ENCODE measurements at regions not wholly inside any gene's neighbourhood (a gene's known extent, or its start where the extent isn't known, plus 50 kb on each side); places are given as distances from the start of the nearest gene placed in this dataset.

DNA sequence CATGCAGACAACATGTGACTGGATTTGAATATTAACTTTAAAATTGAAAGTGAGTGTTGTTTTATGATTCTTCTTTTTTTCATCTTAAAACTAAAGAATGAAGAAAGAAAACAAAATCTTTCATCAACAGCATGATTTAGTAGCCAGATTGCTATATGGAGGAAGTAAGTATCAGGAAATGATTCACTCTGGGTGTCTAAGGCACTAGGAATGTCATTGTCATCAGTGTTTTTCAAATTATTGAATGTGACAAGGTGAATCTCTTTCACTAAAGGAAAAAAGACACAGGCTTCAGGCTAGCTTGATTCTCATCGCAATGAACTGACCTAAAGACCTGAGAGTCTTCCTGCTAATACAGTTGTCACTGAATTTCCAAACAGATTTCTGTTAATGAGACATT lies 430.1 kb downstream of the FBXO15 start (continued):
- TF ChIP-seq, protein P1, sequence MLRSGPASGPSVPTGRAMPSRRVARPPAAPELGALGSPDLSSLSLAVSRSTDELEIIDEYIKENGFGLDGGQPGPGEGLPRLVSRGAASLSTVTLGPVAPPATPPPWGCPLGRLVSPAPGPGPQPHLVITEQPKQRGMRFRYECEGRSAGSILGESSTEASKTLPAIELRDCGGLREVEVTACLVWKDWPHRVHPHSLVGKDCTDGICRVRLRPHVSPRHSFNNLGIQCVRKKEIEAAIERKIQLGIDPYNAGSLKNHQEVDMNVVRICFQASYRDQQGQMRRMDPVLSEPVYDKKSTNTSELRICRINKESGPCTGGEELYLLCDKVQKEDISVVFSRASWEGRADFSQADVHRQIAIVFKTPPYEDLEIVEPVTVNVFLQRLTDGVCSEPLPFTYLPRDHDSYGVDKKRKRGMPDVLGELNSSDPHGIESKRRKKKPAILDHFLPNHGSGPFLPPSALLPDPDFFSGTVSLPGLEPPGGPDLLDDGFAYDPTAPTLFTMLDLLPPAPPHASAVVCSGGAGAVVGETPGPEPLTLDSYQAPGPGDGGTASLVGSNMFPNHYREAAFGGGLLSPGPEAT (IDR thresholded peaks at IDR 0.05; ENCODE audit: low read depth) = no peak
- TF ChIP-seq, protein P2, sequence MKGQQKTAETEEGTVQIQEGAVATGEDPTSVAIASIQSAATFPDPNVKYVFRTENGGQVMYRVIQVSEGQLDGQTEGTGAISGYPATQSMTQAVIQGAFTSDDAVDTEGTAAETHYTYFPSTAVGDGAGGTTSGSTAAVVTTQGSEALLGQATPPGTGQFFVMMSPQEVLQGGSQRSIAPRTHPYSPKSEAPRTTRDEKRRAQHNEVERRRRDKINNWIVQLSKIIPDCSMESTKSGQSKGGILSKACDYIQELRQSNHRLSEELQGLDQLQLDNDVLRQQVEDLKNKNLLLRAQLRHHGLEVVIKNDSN (IDR thresholded peaks at IDR 0.05; ENCODE audit: borderline replicate concordance, extremely low read length, insufficient read depth, low read depth, low read length) = no peak
- no peak for TF ChIP-seq TCF7 (IDR thresholded peaks at IDR 0.05; ENCODE audit: borderline replicate concordance)
- TF ChIP-seq SMAD1 (IDR thresholded peaks at IDR 0.05; ENCODE audit: low read depth, partially characterized antibody) = no peak
- TF ChIP-seq CHD1 (IDR thresholded peaks at IDR 0.05; ENCODE audit: low read depth, low read length) = no peak

DNA sequence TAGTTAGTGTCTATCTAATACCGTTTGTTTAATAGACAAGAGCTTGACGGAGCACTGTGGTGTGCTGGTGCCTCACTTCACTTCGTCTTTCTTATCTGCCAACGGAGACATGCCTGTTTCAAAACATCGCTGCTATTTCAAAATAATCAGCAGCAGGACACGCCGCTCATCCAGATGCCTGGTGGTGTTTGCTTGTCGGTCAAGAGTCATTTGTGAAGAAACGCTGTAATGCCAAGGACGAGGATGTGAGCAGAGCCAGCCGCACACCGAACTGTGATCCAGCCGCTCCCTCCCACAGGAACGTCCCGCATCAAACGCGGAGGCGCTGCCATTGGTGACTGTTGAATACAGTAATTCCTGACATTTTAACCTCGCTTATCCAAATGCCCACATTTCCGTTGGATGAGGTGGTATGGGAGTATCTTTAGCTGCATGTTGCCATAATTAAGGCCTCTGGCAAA lies 432.4 kb downstream of the FBXO15 start:
- no peak overlapping the region for H3K9ac ChIP-seq (ENCODE audit: control insufficient read depth, insufficient read depth, low read length)
- no peak overlapping the region for H3K27ac ChIP-seq (ENCODE audit: control insufficient read depth, insufficient read depth)
- H3K4me3 ChIP-seq = no peak overlapping the region
- no peaks in the 10 kb centered on the region for H3K27me3 ChIP-seq (replicated peaks in 1 of 2; ENCODE audit: control insufficient read depth in 2 of 2, insufficient read depth in 2 of 2, low read length in 1 of 2)
- BruUV-seq (replicated peaks) = no TSS peak
- H3K9me3 ChIP-seq (replicated peaks; ENCODE audit: control insufficient read depth, insufficient read depth, low read length) = no peaks in the 10 kb centered on the region
- no peak overlapping the region for H2AFZ ChIP-seq (ENCODE audit: control insufficient read depth, low read depth, low read length)
- TF ChIP-seq PAX8 (IDR thresholded peaks at IDR 0.05) = no peak
- no peak for TF ChIP-seq ETV6 (conservative IDR thresholded peaks at IDR 0.05 in 1 of 2, IDR thresholded peaks at IDR 0.05 in 1 of 2; ENCODE audit: borderline replicate concordance in 1 of 2, low read depth in 1 of 2)
- no peak for TF ChIP-seq NR2C1 (IDR thresholded peaks at IDR 0.05)
- no peak for TF ChIP-seq TAF1 (IDR thresholded peaks at IDR 0.05; ENCODE audit: borderline replicate concordance, low read depth, low read length)
- TF ChIP-seq, protein P3, sequence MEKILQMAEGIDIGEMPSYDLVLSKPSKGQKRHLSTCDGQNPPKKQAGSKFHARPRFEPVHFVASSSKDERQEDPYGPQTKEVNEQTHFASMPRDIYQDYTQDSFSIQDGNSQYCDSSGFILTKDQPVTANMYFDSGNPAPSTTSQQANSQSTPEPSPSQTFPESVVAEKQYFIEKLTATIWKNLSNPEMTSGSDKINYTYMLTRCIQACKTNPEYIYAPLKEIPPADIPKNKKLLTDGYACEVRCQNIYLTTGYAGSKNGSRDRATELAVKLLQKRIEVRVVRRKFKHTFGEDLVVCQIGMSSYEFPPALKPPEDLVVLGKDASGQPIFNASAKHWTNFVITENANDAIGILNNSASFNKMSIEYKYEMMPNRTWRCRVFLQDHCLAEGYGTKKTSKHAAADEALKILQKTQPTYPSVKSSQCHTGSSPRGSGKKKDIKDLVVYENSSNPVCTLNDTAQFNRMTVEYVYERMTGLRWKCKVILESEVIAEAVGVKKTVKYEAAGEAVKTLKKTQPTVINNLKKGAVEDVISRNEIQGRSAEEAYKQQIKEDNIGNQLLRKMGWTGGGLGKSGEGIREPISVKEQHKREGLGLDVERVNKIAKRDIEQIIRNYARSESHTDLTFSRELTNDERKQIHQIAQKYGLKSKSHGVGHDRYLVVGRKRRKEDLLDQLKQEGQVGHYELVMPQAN (conservative IDR thresholded peaks at IDR 0.05) = no peak
- TF ChIP-seq KDM1A (IDR thresholded peaks at IDR 0.05; ENCODE audit: borderline replicate concordance) = no peak
- TF ChIP-seq RUNX3 (IDR thresholded peaks at IDR 0.05; ENCODE audit: low read length) = no peak
- TF ChIP-seq POLR2A (IDR thresholded peaks at IDR 0.05; ENCODE audit: low read depth, low read length) = no peak
- no peak for TF ChIP-seq EP300 (IDR thresholded peaks at IDR 0.05; ENCODE audit: borderline replicate concordance in 1 of 2, control insufficient read depth in 1 of 2, low read depth in 2 of 2, low read length in 2 of 2)
- no peak for TF ChIP-seq MXI1 (IDR thresholded peaks at IDR 0.05; ENCODE audit: low read depth, low read length)
- no peak for TF ChIP-seq ZZZ3 (IDR thresholded peaks at IDR 0.05; ENCODE audit: control insufficient read depth, insufficient read length, low read depth)
- TF ChIP-seq ZNF622 (IDR thresholded peaks at IDR 0.05) = no peak
- no peak for TF ChIP-seq NFXL1 (IDR thresholded peaks at IDR 0.05; ENCODE audit: borderline replicate concordance)
- CTCF ChIA-PET = no interaction called here
- DNase-seq (ENCODE audit: low read depth, low spot score) (no peak), FAIRE-seq (no peak), ATAC-seq (no peak)
- POLR2A ChIA-PET = no interaction called here
- 71% methylated on average over 20 of the region's 20 CpGs for WGBS (ENCODE audit: insufficient coverage, insufficient replicate concordance, low lambda C conversion rate, missing lambda C conversion rate)
- H3K79me2 ChIP-seq (ENCODE audit: control insufficient read depth, insufficient read depth, low read length) = no peaks in the 10 kb centered on the region
- no peaks in the 10 kb centered on the region for H4K20me1 ChIP-seq (ENCODE audit: control insufficient read depth, insufficient read depth)
- H3K4me2 ChIP-seq (ENCODE audit: control insufficient read depth, insufficient read depth) = no peak overlapping the region
- no peaks in the 10 kb centered on the region for H3K4me1 ChIP-seq (ENCODE audit: control insufficient read depth, insufficient read depth, low read length)
- RAD21 ChIA-PET (ENCODE audit: unreplicated experiment) = no interaction called here
- H3K36me3 ChIP-seq (ENCODE audit: control insufficient read depth in 2 of 2, insufficient read depth in 2 of 2, low read length in 1 of 2) = no peaks in the 10 kb centered on the region
- intact Hi-C loops (cut with micrococcal nuclease; ENCODE audit: unreplicated experiment) = no loop called here
- in situ Hi-C loops (cut with MboI) = no loop called here
- SMC1A ChIA-PET (ENCODE audit: uncharacterized antibody, unreplicated experiment) = no interaction called here
